ENCODE measurements at regions not wholly inside any gene's neighbourhood (a gene's known extent, or its start where the extent isn't known, plus 50 kb on each side); places are given as distances from the start of the nearest gene placed in this dataset.

DNA sequence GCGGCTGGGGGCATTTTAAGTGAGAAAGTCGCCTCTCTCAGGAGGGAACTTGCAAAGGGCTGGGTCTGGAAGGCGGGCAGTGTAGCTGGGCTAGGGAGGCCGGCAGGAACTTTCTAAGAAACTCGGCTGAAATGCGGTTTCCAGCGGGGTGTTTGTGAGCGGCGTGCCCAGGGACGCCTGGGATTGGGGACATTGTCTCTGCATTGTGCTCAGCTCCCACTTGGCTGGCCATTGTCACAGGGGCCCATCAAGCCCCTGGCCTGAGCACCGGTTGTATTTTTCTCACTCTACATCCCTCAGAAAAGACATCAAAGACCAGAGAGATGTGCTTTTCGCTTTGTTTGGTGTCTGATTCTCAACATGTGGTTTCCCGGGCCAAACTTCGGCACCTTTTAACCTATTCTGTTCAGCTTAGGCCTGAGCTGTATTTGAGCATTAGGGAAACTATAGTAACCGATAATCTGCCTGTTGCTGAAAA, 291.1 kb upstream of the IRX3 start:
- Mint-ChIP-seq H3K27ac (no peak overlapping the region), H3K4me3 (peak overlapping the region; percentile 32; the same call in 1 of the 3 replicates), H3K27me3 (ENCODE audit: insufficient read depth, low read depth, poor library complexity) (peaks cover 14% of the 10 kb centered on the region), H3K4me1 (peaks cover 20% of the 10 kb centered on the region), H3K36me3 (ENCODE audit: low read depth) (no peaks in the 10 kb centered on the region), H3K9me3 (no peaks in the 10 kb centered on the region; the same call in 1 of the 3 replicates)
- ATAC-seq (peak; percentile 94), DNase-seq (ENCODE audit: low spot score) (peak; percentile 64)
- H3F3A ChIP-seq (replicated peaks; ENCODE audit: low read depth): no peaks in the 10 kb centered on the region; the same call in 1 of the 2 replicates
- TF ChIP-seq STAT1 (IDR thresholded peaks at IDR 0.05; ENCODE audit: unreplicated experiment): no peak
- TF ChIP-seq, protein P1, sequence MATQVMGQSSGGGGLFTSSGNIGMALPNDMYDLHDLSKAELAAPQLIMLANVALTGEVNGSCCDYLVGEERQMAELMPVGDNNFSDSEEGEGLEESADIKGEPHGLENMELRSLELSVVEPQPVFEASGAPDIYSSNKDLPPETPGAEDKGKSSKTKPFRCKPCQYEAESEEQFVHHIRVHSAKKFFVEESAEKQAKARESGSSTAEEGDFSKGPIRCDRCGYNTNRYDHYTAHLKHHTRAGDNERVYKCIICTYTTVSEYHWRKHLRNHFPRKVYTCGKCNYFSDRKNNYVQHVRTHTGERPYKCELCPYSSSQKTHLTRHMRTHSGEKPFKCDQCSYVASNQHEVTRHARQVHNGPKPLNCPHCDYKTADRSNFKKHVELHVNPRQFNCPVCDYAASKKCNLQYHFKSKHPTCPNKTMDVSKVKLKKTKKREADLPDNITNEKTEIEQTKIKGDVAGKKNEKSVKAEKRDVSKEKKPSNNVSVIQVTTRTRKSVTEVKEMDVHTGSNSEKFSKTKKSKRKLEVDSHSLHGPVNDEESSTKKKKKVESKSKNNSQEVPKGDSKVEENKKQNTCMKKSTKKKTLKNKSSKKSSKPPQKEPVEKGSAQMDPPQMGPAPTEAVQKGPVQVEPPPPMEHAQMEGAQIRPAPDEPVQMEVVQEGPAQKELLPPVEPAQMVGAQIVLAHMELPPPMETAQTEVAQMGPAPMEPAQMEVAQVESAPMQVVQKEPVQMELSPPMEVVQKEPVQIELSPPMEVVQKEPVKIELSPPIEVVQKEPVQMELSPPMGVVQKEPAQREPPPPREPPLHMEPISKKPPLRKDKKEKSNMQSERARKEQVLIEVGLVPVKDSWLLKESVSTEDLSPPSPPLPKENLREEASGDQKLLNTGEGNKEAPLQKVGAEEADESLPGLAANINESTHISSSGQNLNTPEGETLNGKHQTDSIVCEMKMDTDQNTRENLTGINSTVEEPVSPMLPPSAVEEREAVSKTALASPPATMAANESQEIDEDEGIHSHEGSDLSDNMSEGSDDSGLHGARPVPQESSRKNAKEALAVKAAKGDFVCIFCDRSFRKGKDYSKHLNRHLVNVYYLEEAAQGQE (IDR thresholded peaks at IDR 0.05; ENCODE audit: unreplicated experiment): no peak
- no peak for TF ChIP-seq EZH2phosphoT487 (IDR thresholded peaks at IDR 0.05; ENCODE audit: unreplicated experiment)
- TF ChIP-seq, protein P2, sequence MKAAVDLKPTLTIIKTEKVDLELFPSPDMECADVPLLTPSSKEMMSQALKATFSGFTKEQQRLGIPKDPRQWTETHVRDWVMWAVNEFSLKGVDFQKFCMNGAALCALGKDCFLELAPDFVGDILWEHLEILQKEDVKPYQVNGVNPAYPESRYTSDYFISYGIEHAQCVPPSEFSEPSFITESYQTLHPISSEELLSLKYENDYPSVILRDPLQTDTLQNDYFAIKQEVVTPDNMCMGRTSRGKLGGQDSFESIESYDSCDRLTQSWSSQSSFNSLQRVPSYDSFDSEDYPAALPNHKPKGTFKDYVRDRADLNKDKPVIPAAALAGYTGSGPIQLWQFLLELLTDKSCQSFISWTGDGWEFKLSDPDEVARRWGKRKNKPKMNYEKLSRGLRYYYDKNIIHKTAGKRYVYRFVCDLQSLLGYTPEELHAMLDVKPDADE (IDR thresholded peaks at IDR 0.05): no peak
- TF ChIP-seq, protein P3, sequence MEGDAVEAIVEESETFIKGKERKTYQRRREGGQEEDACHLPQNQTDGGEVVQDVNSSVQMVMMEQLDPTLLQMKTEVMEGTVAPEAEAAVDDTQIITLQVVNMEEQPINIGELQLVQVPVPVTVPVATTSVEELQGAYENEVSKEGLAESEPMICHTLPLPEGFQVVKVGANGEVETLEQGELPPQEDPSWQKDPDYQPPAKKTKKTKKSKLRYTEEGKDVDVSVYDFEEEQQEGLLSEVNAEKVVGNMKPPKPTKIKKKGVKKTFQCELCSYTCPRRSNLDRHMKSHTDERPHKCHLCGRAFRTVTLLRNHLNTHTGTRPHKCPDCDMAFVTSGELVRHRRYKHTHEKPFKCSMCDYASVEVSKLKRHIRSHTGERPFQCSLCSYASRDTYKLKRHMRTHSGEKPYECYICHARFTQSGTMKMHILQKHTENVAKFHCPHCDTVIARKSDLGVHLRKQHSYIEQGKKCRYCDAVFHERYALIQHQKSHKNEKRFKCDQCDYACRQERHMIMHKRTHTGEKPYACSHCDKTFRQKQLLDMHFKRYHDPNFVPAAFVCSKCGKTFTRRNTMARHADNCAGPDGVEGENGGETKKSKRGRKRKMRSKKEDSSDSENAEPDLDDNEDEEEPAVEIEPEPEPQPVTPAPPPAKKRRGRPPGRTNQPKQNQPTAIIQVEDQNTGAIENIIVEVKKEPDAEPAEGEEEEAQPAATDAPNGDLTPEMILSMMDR (conservative IDR thresholded peaks at IDR 0.05; ENCODE audit: low read depth in 2 of 2): no peak
- no peak for TF ChIP-seq EZH2 (IDR thresholded peaks at IDR 0.05; ENCODE audit: low read depth, unreplicated experiment)
- TF ChIP-seq, protein P4, sequence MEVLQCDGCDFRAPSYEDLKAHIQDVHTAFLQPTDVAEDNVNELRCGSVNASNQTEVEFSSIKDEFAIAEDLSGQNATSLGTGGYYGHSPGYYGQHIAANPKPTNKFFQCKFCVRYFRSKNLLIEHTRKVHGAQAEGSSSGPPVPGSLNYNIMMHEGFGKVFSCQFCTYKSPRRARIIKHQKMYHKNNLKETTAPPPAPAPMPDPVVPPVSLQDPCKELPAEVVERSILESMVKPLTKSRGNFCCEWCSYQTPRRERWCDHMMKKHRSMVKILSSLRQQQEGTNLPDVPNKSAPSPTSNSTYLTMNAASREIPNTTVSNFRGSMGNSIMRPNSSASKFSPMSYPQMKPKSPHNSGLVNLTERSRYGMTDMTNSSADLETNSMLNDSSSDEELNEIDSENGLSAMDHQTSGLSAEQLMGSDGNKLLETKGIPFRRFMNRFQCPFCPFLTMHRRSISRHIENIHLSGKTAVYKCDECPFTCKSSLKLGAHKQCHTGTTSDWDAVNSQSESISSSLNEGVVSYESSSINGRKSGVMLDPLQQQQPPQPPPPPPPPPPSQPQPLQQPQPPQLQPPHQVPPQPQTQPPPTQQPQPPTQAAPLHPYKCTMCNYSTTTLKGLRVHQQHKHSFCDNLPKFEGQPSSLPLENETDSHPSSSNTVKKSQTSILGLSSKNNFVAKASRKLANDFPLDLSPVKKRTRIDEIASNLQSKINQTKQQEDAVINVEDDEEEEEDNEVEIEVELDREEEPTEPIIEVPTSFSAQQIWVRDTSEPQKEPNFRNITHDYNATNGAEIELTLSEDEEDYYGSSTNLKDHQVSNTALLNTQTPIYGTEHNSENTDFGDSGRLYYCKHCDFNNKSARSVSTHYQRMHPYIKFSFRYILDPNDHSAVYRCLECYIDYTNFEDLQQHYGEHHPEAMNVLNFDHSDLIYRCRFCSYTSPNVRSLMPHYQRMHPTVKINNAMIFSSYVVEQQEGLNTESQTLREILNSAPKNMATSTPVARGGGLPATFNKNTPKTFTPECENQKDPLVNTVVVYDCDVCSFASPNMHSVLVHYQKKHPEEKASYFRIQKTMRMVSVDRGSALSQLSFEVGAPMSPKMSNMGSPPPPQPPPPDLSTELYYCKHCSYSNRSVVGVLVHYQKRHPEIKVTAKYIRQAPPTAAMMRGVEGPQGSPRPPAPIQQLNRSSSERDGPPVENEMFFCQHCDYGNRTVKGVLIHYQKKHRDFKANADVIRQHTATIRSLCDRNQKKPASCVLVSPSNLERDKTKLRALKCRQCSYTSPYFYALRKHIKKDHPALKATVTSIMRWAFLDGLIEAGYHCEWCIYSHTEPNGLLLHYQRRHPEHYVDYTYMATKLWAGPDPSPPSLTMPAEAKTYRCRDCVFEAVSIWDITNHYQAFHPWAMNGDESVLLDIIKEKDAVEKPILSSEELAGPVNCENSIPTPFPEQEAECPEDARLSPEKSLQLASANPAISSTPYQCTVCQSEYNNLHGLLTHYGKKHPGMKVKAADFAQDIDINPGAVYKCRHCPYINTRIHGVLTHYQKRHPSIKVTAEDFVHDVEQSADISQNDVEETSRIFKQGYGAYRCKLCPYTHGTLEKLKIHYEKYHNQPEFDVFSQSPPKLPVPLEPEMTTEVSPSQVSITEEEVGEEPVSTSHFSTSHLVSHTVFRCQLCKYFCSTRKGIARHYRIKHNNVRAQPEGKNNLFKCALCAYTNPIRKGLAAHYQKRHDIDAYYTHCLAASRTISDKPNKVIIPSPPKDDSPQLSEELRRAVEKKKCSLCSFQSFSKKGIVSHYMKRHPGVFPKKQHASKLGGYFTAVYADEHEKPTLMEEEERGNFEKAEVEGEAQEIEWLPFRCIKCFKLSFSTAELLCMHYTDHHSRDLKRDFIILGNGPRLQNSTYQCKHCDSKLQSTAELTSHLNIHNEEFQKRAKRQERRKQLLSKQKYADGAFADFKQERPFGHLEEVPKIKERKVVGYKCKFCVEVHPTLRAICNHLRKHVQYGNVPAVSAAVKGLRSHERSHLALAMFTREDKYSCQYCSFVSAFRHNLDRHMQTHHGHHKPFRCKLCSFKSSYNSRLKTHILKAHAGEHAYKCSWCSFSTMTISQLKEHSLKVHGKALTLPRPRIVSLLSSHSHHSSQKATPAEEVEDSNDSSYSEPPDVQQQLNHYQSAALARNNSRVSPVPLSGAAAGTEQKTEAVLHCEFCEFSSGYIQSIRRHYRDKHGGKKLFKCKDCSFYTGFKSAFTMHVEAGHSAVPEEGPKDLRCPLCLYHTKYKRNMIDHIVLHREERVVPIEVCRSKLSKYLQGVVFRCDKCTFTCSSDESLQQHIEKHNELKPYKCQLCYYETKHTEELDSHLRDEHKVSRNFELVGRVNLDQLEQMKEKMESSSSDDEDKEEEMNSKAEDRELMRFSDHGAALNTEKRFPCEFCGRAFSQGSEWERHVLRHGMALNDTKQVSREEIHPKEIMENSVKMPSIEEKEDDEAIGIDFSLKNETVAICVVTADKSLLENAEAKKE (CRISPR knock-in tag; IDR thresholded peaks at IDR 0.05): no peak
- no peak for TF ChIP-seq CREB1 (CRISPR knock-in tag; IDR thresholded peaks at IDR 0.05; ENCODE audit: low read depth)
- TF ChIP-seq JUNB (IDR thresholded peaks at IDR 0.05; ENCODE audit: unreplicated experiment): no peak
- TF ChIP-seq NANOG (IDR thresholded peaks at IDR 0.05; ENCODE audit: borderline replicate concordance): no peak
- no peak for TF ChIP-seq ZNF331 (CRISPR knock-in tag; IDR thresholded peaks at IDR 0.05; ENCODE audit: low read depth)
- TF ChIP-seq ZNF114 (CRISPR knock-in tag; IDR thresholded peaks at IDR 0.05): no peak
- TF ChIP-seq POLR2AphosphoS5 (IDR thresholded peaks at IDR 0.05; ENCODE audit: low read depth): no peak
- no peak overlapping the region for H3K27ac ChIP-seq (ENCODE audit: low read depth)
- H3K4me1 ChIP-seq (ENCODE audit: insufficient read depth): peaks cover 16% of the 10 kb centered on the region
- H3K36me3 ChIP-seq (ENCODE audit: insufficient read depth): no peaks in the 10 kb centered on the region
- no peaks in the 10 kb centered on the region; the same call in 1 of the 2 replicates for H4K20me1 ChIP-seq (replicated peaks; ENCODE audit: insufficient read depth)
- peak overlapping the region; percentile 88 for H2AFZ ChIP-seq
- peaks cover 6% of the 10 kb centered on the region; the same call in 1 of the 2 replicates for H3K27me3 ChIP-seq (ENCODE audit: insufficient read depth)
- no peaks in the 10 kb centered on the region for H3K9me2 ChIP-seq (ENCODE audit: insufficient read depth)
- 0 out of 2 replicates have a peak overlapping the region, but pooled peaks have one; percentile 16 for H3K4me3 ChIP-seq
- H3K4me2 ChIP-seq: peak overlapping the region; percentile 52; the same call in 1 of the 2 replicates
- H3K79me2 ChIP-seq (replicated peaks; ENCODE audit: insufficient read depth): no peaks in the 10 kb centered on the region
